Hepatocyte (in vitro differentiated cells): ENCODE measurements at regions not wholly inside any gene's neighbourhood (a gene's known extent, or its start where the extent isn't known, plus 50 kb on each side); places are given as distances from the start of the nearest gene placed in this dataset.

ENCODE experiments used
- CTCF ChIP-seq: fragments of 200-600 bp; sonication (generic); IDR thresholded peaks from 2 replicates; pipeline ENCODE4 v1.5.1; 2016; ENCODE audit warnings: antibody characterized with exemption, mild to moderate bottlenecking; ENCODE audit not compliant: poor library complexity
- EZH2 ChIP-seq: fragments of 200-600 bp; sonication (generic); IDR thresholded peaks from 2 replicates; pipeline ENCODE4 v1.6.1; 2016; ENCODE audit warnings: antibody characterized with exemption, mild to moderate bottlenecking, borderline replicate concordance
- EZH2phosphoT487 ChIP-seq: fragments of 200-600 bp; sonication (generic); IDR thresholded peaks from one replicate; pipeline ENCODE4 v1.6.1; 2018; ENCODE audit warnings: antibody characterized with exemption, mild to moderate bottlenecking, low read depth, moderate library complexity; ENCODE audit not compliant: unreplicated experiment, severe bottlenecking

GRCh38 chr11:122355968-122356367 lies 240.0 kb upstream of the BLID start:
- no peak for TF ChIP-seq CTCF
- TF ChIP-seq EZH2, result no peak
- TF ChIP-seq EZH2phosphoT487, result no peak
